ENCODE measurements at regions not wholly inside any gene's neighbourhood (a gene's known extent, or its start where the extent isn't known, plus 50 kb on each side); places are given as distances from the start of the nearest gene placed in this dataset.

GRCh38 chr14:96148631-96149030, 56.0 kb upstream of the BDKRB2 start:
- no peak for TF ChIP-seq CTCF (IDR thresholded peaks at IDR 0.05)
- TF ChIP-seq RAD21 (IDR thresholded peaks at IDR 0.05; ENCODE audit: low read length) = no peak
- no peak for TF ChIP-seq POLR2AphosphoS5 (IDR thresholded peaks at IDR 0.05; ENCODE audit: low read depth, low read length)
- no peak for TF ChIP-seq EZH2phosphoT487 (IDR thresholded peaks at IDR 0.05; ENCODE audit: borderline replicate concordance, low read depth)
- TF ChIP-seq EP300 (IDR thresholded peaks at IDR 0.05; ENCODE audit: borderline replicate concordance in 1 of 2, low read depth in 1 of 2, low read length in 1 of 2) = no peak
- no peak for TF ChIP-seq USF1 (IDR thresholded peaks at IDR 0.05; ENCODE audit: borderline replicate concordance, low read depth)
- TF ChIP-seq REST (IDR thresholded peaks at IDR 0.05; ENCODE audit: low read depth, low read length) = no peak
- TF ChIP-seq MXI1 (IDR thresholded peaks at IDR 0.05; ENCODE audit: low read depth, low read length) = no peak
- no peak for TF ChIP-seq NRF1 (IDR thresholded peaks at IDR 0.05; ENCODE audit: low read depth, low read length)
- TF ChIP-seq YY1 (IDR thresholded peaks at IDR 0.05; ENCODE audit: low read depth) = no peak

Measured in SK-N-SH (cell line).